H1 (cell line): ENCODE measurements at regions not wholly inside any gene's neighbourhood (a gene's known extent, or its start where the extent isn't known, plus 50 kb on each side); places are given as distances from the start of the nearest gene placed in this dataset.

Experiments
- ASH2L ChIP-seq: fragments of 200-600, 300-600 bp; sonication (generic); IDR thresholded peaks from one replicate; pipeline ENCODE4 v1.7.1; 2017; ENCODE audit warnings: low read length
- EZH2 ChIP-seq: fragments of 200-600 bp; sonication (generic); IDR thresholded peaks from 2 replicates; pipeline ENCODE4 v1.7.1; 2012; ENCODE audit warnings: low read depth, mild to moderate bottlenecking, moderate library complexity, low read length, inconsistent platforms; ENCODE audit not compliant: severe bottlenecking
- GABPA ChIP-seq: IDR thresholded peaks from 2 replicates; pipeline ENCODE4 v1.6.1; 2011; ENCODE audit warnings: mild to moderate bottlenecking, low read length, moderate library complexity, borderline replicate concordance; ENCODE audit not compliant: insufficient read depth
- HDAC6 ChIP-seq: IDR thresholded peaks from one replicate; pipeline ENCODE4 v1.7.1; 2012; ENCODE audit warnings: low read depth, mild to moderate bottlenecking, inconsistent platforms, low read length, moderate library complexity
- JUN ChIP-seq: IDR thresholded peaks from 2 replicates; pipeline ENCODE4 v1.6.1; 2011; ENCODE audit warnings: low read depth, mild to moderate bottlenecking, improper control_type of control experiment, low read length
- KDM1A ChIP-seq: fragments of 200-600, 300-600 bp; sonication (generic); IDR thresholded peaks from 2 replicates; pipeline ENCODE4 v1.7.1; 2016; ENCODE audit warnings: mild to moderate bottlenecking, low read length, borderline replicate concordance
- KDM5A ChIP-seq: fragments of 200-600 bp; IDR thresholded peaks from 2 replicates; pipeline ENCODE4 v1.7.1; 2012; ENCODE audit warnings: mild to moderate bottlenecking, low read length, inconsistent platforms, mixed read lengths
- RFX5 ChIP-seq: IDR thresholded peaks from 2 replicates; pipeline ENCODE4 v1.6.1; 2011; ENCODE audit warnings: low read depth, low read length, improper control_type of control experiment, borderline replicate concordance
- RNF2 ChIP-seq: fragments of 200-900, 300-1000 bp; sonication (generic); IDR thresholded peaks from 2 replicates; pipeline ENCODE4 v1.7.1; 2016; ENCODE audit warnings: borderline replicate concordance, low read depth, mild to moderate bottlenecking, antibody characterized with exemption, low read length; ENCODE audit not compliant: poor library complexity, severe bottlenecking; ENCODE audit errors: missing control alignments
- RXRA ChIP-seq: IDR thresholded peaks from 2 replicates; pipeline ENCODE4 v1.6.1; 2011; ENCODE audit warnings: low read depth, mild to moderate bottlenecking, low read length, moderate library complexity; ENCODE audit not compliant: insufficient read depth
- SAP30 ChIP-seq: fragments of 300-600 bp; sonication (generic); IDR thresholded peaks from 2 replicates; pipeline ENCODE4 v1.7.1; 2012; ENCODE audit warnings: low read length, moderate library complexity, mild to moderate bottlenecking, inconsistent platforms; ENCODE audit not compliant: insufficient read depth, insufficient replicate concordance
- SIN3A ChIP-seq, 2 experiments: IDR thresholded peaks in 1 of 2; conservative IDR thresholded peaks in 1 of 2; 2 replicates each; pipeline ENCODE4 v1.6.1; 2011 to 2012; ENCODE audit warnings: low read length in 2 of 2, improper control_type of control experiment in 1 of 2, low read depth in 1 of 2, mild to moderate bottlenecking in 1 of 2
- TAF7 ChIP-seq: optimal IDR thresholded peaks from 2 replicates; pipeline ENCODE3; 2011; ENCODE audit warnings: low read depth, mild to moderate bottlenecking, inconsistent platforms, low read length, moderate library complexity, borderline replicate concordance
- TBP ChIP-seq: IDR thresholded peaks from 2 replicates; pipeline ENCODE4 v1.6.1; 2011; ENCODE audit warnings: low read depth, low read length, improper control_type of control experiment
- TEAD4 ChIP-seq: IDR thresholded peaks from 2 replicates; pipeline ENCODE4 v1.6.1; 2012; ENCODE audit warnings: low read depth, low read length, inconsistent platforms, mixed read lengths
- ZNF274 ChIP-seq: IDR thresholded peaks from 2 replicates; pipeline ENCODE4 v1.7.0; 2012; ENCODE audit warnings: low read length, borderline replicate concordance; ENCODE audit errors: extremely low read depth
- TF ChIP-seq, protein P1 (sequence below), 3 experiments: IDR thresholded peaks; 1 replicate in 2 of 3; 2 replicates in 1 of 3; pipeline versions ENCODE4 v1.5.1 to v1.6.1; 2011; ENCODE audit warnings: low read length in 3 of 3, mild to moderate bottlenecking in 3 of 3, inconsistent platforms in 2 of 3, low read depth in 1 of 3, moderate library complexity in 1 of 3; ENCODE audit not compliant: insufficient read depth in 1 of 3; ENCODE audit errors: control extremely low read depth in 1 of 3
- TF ChIP-seq, protein P2 (sequence below): IDR thresholded peaks from 2 replicates; pipeline ENCODE4 v1.6.1; 2011; ENCODE audit warnings: low read length, improper control_type of control experiment
- TF ChIP-seq, protein P3 (sequence below): IDR thresholded peaks from 2 replicates; pipeline ENCODE4 v1.6.1; 2011; ENCODE audit warnings: low read depth, mild to moderate bottlenecking, low read length; ENCODE audit not compliant: insufficient read depth

DNA sequence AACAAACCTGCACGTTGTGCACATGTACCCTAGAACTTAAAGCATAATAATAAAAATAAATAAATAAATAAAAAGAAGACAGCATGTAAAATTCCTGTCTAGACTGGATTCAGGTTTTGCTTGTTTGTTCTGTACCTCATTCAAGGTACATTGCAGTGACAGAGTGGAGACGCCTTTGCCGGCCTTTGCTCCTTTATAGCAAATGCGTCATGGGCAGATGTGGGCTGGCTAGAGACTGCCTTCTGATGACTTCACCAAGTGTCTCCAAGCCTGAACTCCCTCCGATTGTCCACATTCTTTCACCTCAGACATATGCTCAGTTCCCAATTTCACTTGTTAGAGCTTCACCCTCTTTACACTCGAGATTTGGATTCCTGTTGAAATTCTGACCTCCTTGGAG is 147.8 kb upstream of the ARHGAP20 start (continued):
- TF ChIP-seq, protein P1, sequence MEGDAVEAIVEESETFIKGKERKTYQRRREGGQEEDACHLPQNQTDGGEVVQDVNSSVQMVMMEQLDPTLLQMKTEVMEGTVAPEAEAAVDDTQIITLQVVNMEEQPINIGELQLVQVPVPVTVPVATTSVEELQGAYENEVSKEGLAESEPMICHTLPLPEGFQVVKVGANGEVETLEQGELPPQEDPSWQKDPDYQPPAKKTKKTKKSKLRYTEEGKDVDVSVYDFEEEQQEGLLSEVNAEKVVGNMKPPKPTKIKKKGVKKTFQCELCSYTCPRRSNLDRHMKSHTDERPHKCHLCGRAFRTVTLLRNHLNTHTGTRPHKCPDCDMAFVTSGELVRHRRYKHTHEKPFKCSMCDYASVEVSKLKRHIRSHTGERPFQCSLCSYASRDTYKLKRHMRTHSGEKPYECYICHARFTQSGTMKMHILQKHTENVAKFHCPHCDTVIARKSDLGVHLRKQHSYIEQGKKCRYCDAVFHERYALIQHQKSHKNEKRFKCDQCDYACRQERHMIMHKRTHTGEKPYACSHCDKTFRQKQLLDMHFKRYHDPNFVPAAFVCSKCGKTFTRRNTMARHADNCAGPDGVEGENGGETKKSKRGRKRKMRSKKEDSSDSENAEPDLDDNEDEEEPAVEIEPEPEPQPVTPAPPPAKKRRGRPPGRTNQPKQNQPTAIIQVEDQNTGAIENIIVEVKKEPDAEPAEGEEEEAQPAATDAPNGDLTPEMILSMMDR (IDR thresholded peaks at IDR 0.05; ENCODE audit: control extremely low read depth in 1 of 3, insufficient read depth in 1 of 3, low read depth in 1 of 3, low read length in 3 of 3) = no peak
- TF ChIP-seq RNF2 (no peak), TAF7 (no peak), EZH2 (no peak), RFX5 (no peak), RXRA (no peak), HDAC6 (no peak), KDM5A (no peak), ASH2L (no peak), TEAD4 (no peak), SIN3A (conservative IDR thresholded peaks at IDR 0.05 in 1 of 2, IDR thresholded peaks at IDR 0.05 in 1 of 2; ENCODE audit: low read depth in 1 of 2, low read length in 2 of 2) (no peak), KDM1A (no peak), SAP30 (no peak), TBP (no peak), ZNF274 (no peak), JUN (no peak), GABPA (no peak)
- TF ChIP-seq, protein P2, sequence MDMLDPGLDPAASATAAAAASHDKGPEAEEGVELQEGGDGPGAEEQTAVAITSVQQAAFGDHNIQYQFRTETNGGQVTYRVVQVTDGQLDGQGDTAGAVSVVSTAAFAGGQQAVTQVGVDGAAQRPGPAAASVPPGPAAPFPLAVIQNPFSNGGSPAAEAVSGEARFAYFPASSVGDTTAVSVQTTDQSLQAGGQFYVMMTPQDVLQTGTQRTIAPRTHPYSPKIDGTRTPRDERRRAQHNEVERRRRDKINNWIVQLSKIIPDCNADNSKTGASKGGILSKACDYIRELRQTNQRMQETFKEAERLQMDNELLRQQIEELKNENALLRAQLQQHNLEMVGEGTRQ = no peak
- TF ChIP-seq, protein P3, sequence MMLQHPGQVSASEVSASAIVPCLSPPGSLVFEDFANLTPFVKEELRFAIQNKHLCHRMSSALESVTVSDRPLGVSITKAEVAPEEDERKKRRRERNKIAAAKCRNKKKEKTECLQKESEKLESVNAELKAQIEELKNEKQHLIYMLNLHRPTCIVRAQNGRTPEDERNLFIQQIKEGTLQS = no peak
